HG03571 (cell line): ENCODE measurements at regions not wholly inside any gene's neighbourhood (a gene's known extent, or its start where the extent isn't known, plus 50 kb on each side); places are given as distances from the start of the nearest gene placed in this dataset.

Experiments used
- ATAC-seq: cut with Tn5 transposase; IDR thresholded peaks from one replicate; pipeline ENCODE4 v1.9.1; 2021; ENCODE audit not compliant: unreplicated experiment

- ATAC-seq: peak; percentile 90
These were observed 67.2 kb upstream of the HMGA2 start for GRCh38 chr12:65756956-65757511.

DNA sequence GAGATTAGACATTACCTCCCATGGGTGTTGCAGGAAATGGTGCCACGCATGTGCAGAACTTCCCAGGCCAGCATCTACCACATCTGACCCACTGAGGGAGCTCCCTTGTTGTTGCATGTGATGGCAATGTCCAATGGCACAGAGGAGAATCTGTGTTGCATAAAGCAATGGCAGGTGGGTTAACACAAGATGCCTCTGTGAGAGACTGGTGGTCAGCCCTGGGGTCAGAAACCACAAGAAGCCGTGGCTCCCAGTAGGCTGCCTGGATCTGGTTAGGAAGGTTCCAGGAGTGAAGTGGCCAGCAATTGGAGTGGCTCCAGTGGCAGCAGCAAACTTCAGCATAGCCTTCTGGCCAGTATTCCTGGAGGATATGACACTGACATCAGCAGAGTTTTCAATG lies 65.9 kb upstream of the HMGA2 start:
- no peak for ATAC-seq

DNA sequence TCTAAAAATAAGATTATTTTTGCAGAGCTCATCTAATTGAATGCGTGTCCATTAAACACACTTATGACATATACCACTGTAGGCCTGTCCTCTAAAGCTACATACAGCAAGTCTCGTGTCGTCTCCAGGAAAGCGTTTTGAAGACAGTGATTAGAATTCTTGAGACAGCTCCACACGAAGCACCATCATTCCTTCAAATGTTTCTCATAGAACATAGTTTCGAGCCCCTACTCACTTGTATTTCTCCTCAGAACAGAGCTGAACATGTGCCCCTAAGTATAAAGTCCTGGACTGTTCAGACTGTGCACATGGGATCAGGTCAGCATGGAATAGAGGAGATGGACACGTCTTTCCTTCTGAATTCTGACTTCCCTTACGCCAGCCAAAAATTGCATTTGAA lies 64.5 kb upstream of the HMGA2 start:
- ATAC-seq: no peak

- ATAC-seq: no peak
These were observed 63.0 kb upstream of the HMGA2 start for GRCh38 chr12:65761301-65761700.

DNA sequence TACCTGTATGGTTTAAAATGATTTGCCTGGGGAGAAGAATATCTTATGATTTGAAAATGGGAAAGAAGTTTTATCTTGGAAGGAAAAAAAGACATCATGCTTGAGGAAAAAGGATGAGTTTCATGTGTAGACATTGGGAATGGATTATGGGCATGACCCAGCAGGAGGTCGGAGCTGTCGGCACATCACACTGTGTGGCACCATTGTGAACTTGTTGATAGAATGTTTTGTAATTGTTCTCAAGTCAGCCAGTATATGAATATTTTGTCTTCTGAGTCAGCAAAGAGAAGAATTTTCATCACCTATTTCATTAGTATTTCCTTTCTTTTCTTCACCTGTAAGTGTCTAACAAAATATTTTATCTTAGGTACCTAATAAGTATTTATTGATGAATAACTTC lies 60.0 kb upstream of the HMGA2 start:
- ATAC-seq: no peak

GRCh38 chr12:65765436-65765813 lies 58.9 kb upstream of the HMGA2 start:
- ATAC-seq: no peak

- ATAC-seq: no peak
These were observed 54.4 kb upstream of the HMGA2 start for GRCh38 chr12:65769880-65770279.
